ENCODE measurements at regions not wholly inside any gene's neighbourhood (a gene's known extent, or its start where the extent isn't known, plus 50 kb on each side); places are given as distances from the start of the nearest gene placed in this dataset.

- Histone ChIP-seq H3K36me3 (ENCODE audit: control insufficient read depth in 2 of 2, extremely low read depth in 1 of 2, insufficient read depth in 2 of 2, low read length in 2 of 2) (no peaks in the 10 kb centered on the region), H3K27me3 (ENCODE audit: control insufficient read depth in 2 of 2, insufficient read depth in 2 of 2, low read length in 2 of 2) (no peaks in the 10 kb centered on the region), H3K9me1 (replicated peaks; ENCODE audit: control insufficient read depth, extremely low read depth, insufficient read depth, low read length) (no peaks in the 10 kb centered on the region), H3K9ac (replicated peaks; ENCODE audit: extremely low read depth, insufficient read depth, low read length) (no peak overlapping the region), H3K4me2 (ENCODE audit: insufficient read depth, low read length) (no peak overlapping the region), H3K27ac (ENCODE audit: insufficient read depth, low read depth, low read length) (no peak overlapping the region), H3K79me2 (ENCODE audit: control insufficient read depth, insufficient read depth, low read length) (no peaks in the 10 kb centered on the region), H3K4me1 (ENCODE audit: control insufficient read depth, extremely low read depth, insufficient read depth, low read length) (no peaks in the 10 kb centered on the region), H3K4me3 (replicated peaks in 1 of 3; ENCODE audit: insufficient read depth in 1 of 3, low read depth in 1 of 3, low read length in 3 of 3) (no peak overlapping the region), H3K9me3 (replicated peaks; ENCODE audit: control insufficient read depth, insufficient read depth, low read length) (no peaks in the 10 kb centered on the region), H4K20me1 (replicated peaks; ENCODE audit: control insufficient read depth, extremely low read depth, insufficient read depth, low read length) (no peaks in the 10 kb centered on the region), H2AFZ (ENCODE audit: low read depth, low read length) (no peak overlapping the region)
- dilution Hi-C loops (cut with MboI; ENCODE audit: extremely low pct_ligation_motif_present, low sequenced_read_pairs), result no loop called here
- TF ChIP-seq GATA2 (IDR thresholded peaks at IDR 0.05; ENCODE audit: insufficient read depth, insufficient read length, low read depth, low read length), result no peak
- TF ChIP-seq CTCF (IDR thresholded peaks at IDR 0.05; ENCODE audit: extremely low read depth in 1 of 2, insufficient read depth in 1 of 2, low read depth in 1 of 2, low read length in 2 of 2), result no peak
- no peak for TF ChIP-seq JUN (IDR thresholded peaks at IDR 0.05; ENCODE audit: borderline replicate concordance, insufficient read depth, insufficient read length, low read depth)
- no peak for TF ChIP-seq MAX (IDR thresholded peaks at IDR 0.05; ENCODE audit: insufficient read depth, insufficient read length)
- TF ChIP-seq POLR2A (IDR thresholded peaks at IDR 0.05; ENCODE audit: low read depth, low read length), result no peak
- TF ChIP-seq EZH2 (IDR thresholded peaks at IDR 0.05; ENCODE audit: borderline replicate concordance, low read depth, low read length, severe bottlenecking), result no peak
- no peak for TF ChIP-seq FOS (IDR thresholded peaks at IDR 0.05; ENCODE audit: borderline replicate concordance, insufficient read depth, low read length)
- no peak for TF ChIP-seq MYC (IDR thresholded peaks at IDR 0.05; ENCODE audit: low read depth, low read length)
- TF ChIP-seq POLR2AphosphoS5 (IDR thresholded peaks at IDR 0.05; ENCODE audit: insufficient read depth, low read depth, low read length), result no peak
- no TSS peak for BruUV-seq (replicated peaks)
- intact Hi-C loops (cut with micrococcal nuclease), result no loop called here
- POLR2A ChIA-PET, result no interaction called here
- no peak for FAIRE-seq
- DNase-seq (ENCODE audit: low read depth, low spot score), result no peak
- CTCF ChIA-PET, result no interaction called here
These were observed 90.1 kb upstream of the RAB12 start for GRCh38 chr18:8519102-8519501.
